ENCODE measurements at regions not wholly inside any gene's neighbourhood (a gene's known extent, or its start where the extent isn't known, plus 50 kb on each side); places are given as distances from the start of the nearest gene placed in this dataset.

GRCh38 chr5:152097128-152097527 is 172.5 kb upstream of the GLRA1 start:
- no peak for DNase-seq (ENCODE audit: low spot score)
- ChIA-PET POLR2A (ENCODE audit: low non-redundant PET) (no interaction called here), CTCF (interaction anchor here (1.2 kb wide), 1 partner anchor 46 kb away, joined by 4 read pairs; no protein-coding TSS in a partner anchor)
- TF ChIP-seq CTCF (conservative IDR thresholded peaks at IDR 0.05; ENCODE audit: low read depth), result no peak
- no peak overlapping the region for H3K27ac ChIP-seq

GRCh38 chr5:152094716-152095115 is 170.1 kb upstream of the GLRA1 start:
- CTCF ChIA-PET, result interaction anchor here (1.3 kb wide), 1 partner anchor 35 kb away, joined by 4 read pairs; no protein-coding TSS in a partner anchor
- no peak for DNase-seq (ENCODE audit: low spot score)
- H3K27ac ChIP-seq, result no peak overlapping the region
- no peak for TF ChIP-seq CTCF (conservative IDR thresholded peaks at IDR 0.05; ENCODE audit: low read depth)
- POLR2A ChIA-PET (ENCODE audit: low non-redundant PET), result no interaction called here

GRCh38 chr5:152094060-152094459 is 169.4 kb upstream of the GLRA1 start:
- ChIA-PET POLR2A (ENCODE audit: low non-redundant PET) (no interaction called here), CTCF (interaction anchor here (0.7 to 1.0 kb wide), 2 partner anchors 47 to 208 kb away, joined by 5 to 6 read pairs; no protein-coding TSS in a partner anchor)
- no peak for DNase-seq (ENCODE audit: low spot score)
- H3K27ac ChIP-seq, result no peak overlapping the region
- TF ChIP-seq CTCF (conservative IDR thresholded peaks at IDR 0.05; ENCODE audit: low read depth), result no peak

GRCh38 chr5:152092580-152092979 is 167.9 kb upstream of the GLRA1 start:
- CTCF ChIA-PET, result no interaction called here
- no peak overlapping the region for H3K27ac ChIP-seq
- TF ChIP-seq CTCF (conservative IDR thresholded peaks at IDR 0.05; ENCODE audit: low read depth), result no peak
- POLR2A ChIA-PET (ENCODE audit: low non-redundant PET), result no interaction called here
- DNase-seq (ENCODE audit: low spot score), result no peak

- POLR2A ChIA-PET (ENCODE audit: low non-redundant PET), result no interaction called here
- no peak for DNase-seq (ENCODE audit: low spot score)
- no peak for TF ChIP-seq CTCF (conservative IDR thresholded peaks at IDR 0.05; ENCODE audit: low read depth)
- no peak overlapping the region for H3K27ac ChIP-seq
- CTCF ChIA-PET, result no interaction called here
Observed at GRCh38 chr5:152089644-152090043, 165.0 kb upstream of the GLRA1 start.

- ChIA-PET POLR2A (ENCODE audit: low non-redundant PET) (no interaction called here), CTCF (interaction anchor here (0.8 kb wide), 1 partner anchor 111 kb away, joined by 7 read pairs; no protein-coding TSS in a partner anchor)
- no peak overlapping the region for H3K27ac ChIP-seq
- TF ChIP-seq CTCF (conservative IDR thresholded peaks at IDR 0.05; ENCODE audit: low read depth), result no peak
- DNase-seq (ENCODE audit: low spot score), result no peak
Observed at GRCh38 chr5:152086668-152087067, 162.0 kb upstream of the GLRA1 start.

GRCh38 chr5:152084476-152084875 is 159.8 kb upstream of the GLRA1 start:
- POLR2A ChIA-PET (ENCODE audit: low non-redundant PET), result no interaction called here
- CTCF ChIA-PET, result no interaction called here

More at GRCh38 chr5:152084476-152084875, 159.8 kb upstream of the GLRA1 start:
- no peak for DNase-seq (ENCODE audit: low spot score)
- TF ChIP-seq CTCF (conservative IDR thresholded peaks at IDR 0.05; ENCODE audit: low read depth), result no peak
- no peak overlapping the region for H3K27ac ChIP-seq
